B cell (primary cell): ENCODE measurements at regions not wholly inside any gene's neighbourhood (a gene's known extent, or its start where the extent isn't known, plus 50 kb on each side); places are given as distances from the start of the nearest gene placed in this dataset.

Source experiments
- ATAC-seq: fragments of 200-7000 bp; cut with Tn5 transposase; one replicate; pipeline ENCODE4 v1.10.0; 2021; ENCODE audit warnings: low read depth, mild to moderate bottlenecking, moderate number of reproducible peaks, moderate library complexity
- CTCF ChIA-PET: fragments of 350-600 bp; sonication (Branson Sonifier 250); formaldehyde crosslinking; loops from one replicate; lab custom pipeline; 2021; ENCODE audit warnings: antibody characterized with exemption, inconsistent platforms; lab: Charles Lee
- POLR2A ChIA-PET: fragments of 350-600 bp; sonication (Branson Sonifier 250); formaldehyde crosslinking; loops from one replicate; lab custom pipeline; 2021; ENCODE audit warnings: antibody characterized with exemption; lab: Charles Lee
- DNase-seq: peaks from one replicate; pipeline ENCODE4 v3.0.0; 2013
- H2AFZ ChIP-seq: 2 replicates; pipeline ENCODE4 v1.6.1; 2012; ENCODE audit warnings: mild to moderate bottlenecking, low read depth, low read length; ENCODE audit not compliant: insufficient read depth, poor library complexity, severe bottlenecking
- H3K27ac ChIP-seq, 2 donors: 1 replicate in 1 of 2; 2 replicates in 1 of 2; pipeline ENCODE4 v1.5.1; 2012 to 2013; ENCODE audit warnings: low read length in 2 of 2, mild to moderate bottlenecking in 2 of 2, moderate library complexity in 1 of 2
- H3K27me3 ChIP-seq, 4 experiments: fragments of 200-600 bp in 1 of 4; sonication (generic) in 1 of 4; replicated peaks in 1 of 4; 1 replicate in 2 of 4; 2 replicates in 2 of 4; pipeline versions ENCODE4 v1.6.1 to v1.7.0; 2013 to 2016; ENCODE audit warnings: low read length in 3 of 4, mild to moderate bottlenecking in 2 of 4, mixed read lengths in 1 of 4, moderate library complexity in 1 of 4; ENCODE audit not compliant: insufficient read depth in 4 of 4, control insufficient read depth in 3 of 4; ENCODE audit errors: control extremely low read depth in 1 of 4
- H3K36me3 ChIP-seq, 2 experiments: replicated peaks in 1 of 2; 1 replicate in 1 of 2; 2 replicates in 1 of 2; pipeline versions ENCODE4 v1.6.1 to v1.7.1; 2013; ENCODE audit warnings: low read length in 1 of 2; ENCODE audit not compliant: insufficient read depth in 2 of 2, control insufficient read depth in 1 of 2; ENCODE audit errors: control extremely low read depth in 1 of 2, extremely low read depth in 1 of 2
- H3K4me1 ChIP-seq, 2 donors: fragments of 200-600 bp in 1 of 2; sonication (generic) in 1 of 2; 1 replicate in 1 of 2; 2 replicates in 1 of 2; pipeline versions ENCODE4 v1.5.1 to v1.6.1; 2013 to 2017; ENCODE audit warnings: low read length in 2 of 2; ENCODE audit not compliant: control insufficient read depth in 2 of 2, insufficient read depth in 2 of 2
- H3K4me2 ChIP-seq: replicated peaks from 2 replicates; pipeline ENCODE3; 2012; ENCODE audit warnings: mild to moderate bottlenecking, low read depth, low read length; ENCODE audit not compliant: poor library complexity, severe bottlenecking
- H3K4me3 ChIP-seq, 5 experiments: fragments of 200-600 bp in 1 of 5; sonication (generic) in 1 of 5; 1 replicate in 3 of 5; 2 replicates in 2 of 5; pipeline versions ENCODE4 v1.5.1 to v1.7.0; 2011 to 2016; ENCODE audit warnings: low read length in 4 of 5, mild to moderate bottlenecking in 4 of 5, low read depth in 2 of 5, control low read depth in 1 of 5, moderate library complexity in 1 of 5; ENCODE audit not compliant: insufficient read depth in 1 of 5; ENCODE audit errors: control extremely low read depth in 1 of 5, extremely low read depth in 1 of 5
- H3K79me2 ChIP-seq: fragments of 200-600 bp; sonication (generic); one replicate; pipeline ENCODE4 v1.6.0; 2016; ENCODE audit warnings: low read length; ENCODE audit not compliant: control insufficient read depth, insufficient read depth
- H3K9ac ChIP-seq: fragments of 200-600 bp; sonication (generic); 2 replicates; pipeline ENCODE4 v1.6.1; 2017; ENCODE audit warnings: mild to moderate bottlenecking, low read length, moderate library complexity
- H3K9me3 ChIP-seq, 3 donors: one replicate each; pipeline versions ENCODE4 v1.6.1 to v1.7.1; 2013; ENCODE audit warnings: low read length in 2 of 3; ENCODE audit not compliant: control insufficient read depth in 2 of 3, insufficient read depth in 1 of 3; ENCODE audit errors: control extremely low read depth in 1 of 3
- H4K20me1 ChIP-seq: 2 replicates; pipeline ENCODE4 v1.6.0; 2012; ENCODE audit warnings: mild to moderate bottlenecking, low read length; ENCODE audit not compliant: insufficient read depth, control insufficient read depth, poor library complexity, severe bottlenecking
- H3K27ac Mint-ChIP-seq: one replicate; pipeline ENCODE4 v1.8.0; 2021; ENCODE audit warnings: mixed read lengths
- H3K27me3 Mint-ChIP-seq: one replicate; pipeline ENCODE4 v1.8.0; 2021; ENCODE audit warnings: mixed read lengths
- H3K4me1 Mint-ChIP-seq: one replicate; pipeline ENCODE4 v1.8.0; 2021; ENCODE audit warnings: mixed read lengths
- H3K4me3 Mint-ChIP-seq: one replicate; pipeline ENCODE4 v1.8.0; 2021; ENCODE audit warnings: mixed read lengths
- H3K9me3 Mint-ChIP-seq: one replicate; pipeline ENCODE4 v1.8.0; 2022; ENCODE audit warnings: mixed read lengths; ENCODE audit not compliant: insufficient read depth
- EZH2 ChIP-seq: IDR thresholded peaks from 2 replicates; pipeline ENCODE4 v1.6.1; 2012; ENCODE audit warnings: borderline replicate concordance, low read depth, mild to moderate bottlenecking, moderate library complexity, low read length; ENCODE audit not compliant: insufficient read depth, poor library complexity, severe bottlenecking
- WGBS: methylation state at CpG from one replicate; pipeline ENCODE4 v1.1.5; 2013; ENCODE audit warnings: missing lambda C conversion rate; ENCODE audit not compliant: insufficient coverage; 5-methylcytosine and 5-hydroxymethylcytosine counted together
- intact Hi-C: fragments of 100-400 bp; cut with micrococcal nuclease; formaldehyde crosslinking; loops from one replicate; pipeline ENCODE4 v1.10.0; 2022
- TF ChIP-seq, protein P1 (sequence below): fragments of 200-600 bp; IDR thresholded peaks from one replicate; pipeline ENCODE4 v1.8.0; 2022; ENCODE audit warnings: antibody characterized with exemption, mild to moderate bottlenecking

DNA sequence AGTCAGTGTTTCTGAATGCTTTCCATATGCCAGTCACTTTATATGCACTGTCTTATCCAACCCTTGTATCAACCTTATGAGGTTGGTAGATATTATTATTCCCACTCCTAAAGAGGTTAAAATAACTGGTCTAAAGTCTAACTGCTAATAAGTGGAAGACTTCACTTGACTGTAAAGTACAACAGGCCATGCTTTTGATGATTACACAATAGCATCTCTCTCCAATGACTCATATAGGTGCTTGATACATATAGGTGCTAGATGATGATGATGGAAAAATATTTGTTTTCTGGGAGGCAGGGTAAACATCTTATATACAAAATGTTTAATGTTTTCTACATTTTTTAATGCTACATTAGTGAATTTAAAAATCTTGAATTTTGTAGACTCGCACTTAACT is 75.9 kb upstream of the NR3C1 start:
- intact Hi-C loops, result no loop called here
- no peaks in the 10 kb centered on the region for H4K20me1 ChIP-seq
- H3K4me2 ChIP-seq, result no peak overlapping the region
- H2AFZ ChIP-seq, result no peak overlapping the region
- H3K4me3 Mint-ChIP-seq, result no peak overlapping the region
- TF ChIP-seq, protein P1, sequence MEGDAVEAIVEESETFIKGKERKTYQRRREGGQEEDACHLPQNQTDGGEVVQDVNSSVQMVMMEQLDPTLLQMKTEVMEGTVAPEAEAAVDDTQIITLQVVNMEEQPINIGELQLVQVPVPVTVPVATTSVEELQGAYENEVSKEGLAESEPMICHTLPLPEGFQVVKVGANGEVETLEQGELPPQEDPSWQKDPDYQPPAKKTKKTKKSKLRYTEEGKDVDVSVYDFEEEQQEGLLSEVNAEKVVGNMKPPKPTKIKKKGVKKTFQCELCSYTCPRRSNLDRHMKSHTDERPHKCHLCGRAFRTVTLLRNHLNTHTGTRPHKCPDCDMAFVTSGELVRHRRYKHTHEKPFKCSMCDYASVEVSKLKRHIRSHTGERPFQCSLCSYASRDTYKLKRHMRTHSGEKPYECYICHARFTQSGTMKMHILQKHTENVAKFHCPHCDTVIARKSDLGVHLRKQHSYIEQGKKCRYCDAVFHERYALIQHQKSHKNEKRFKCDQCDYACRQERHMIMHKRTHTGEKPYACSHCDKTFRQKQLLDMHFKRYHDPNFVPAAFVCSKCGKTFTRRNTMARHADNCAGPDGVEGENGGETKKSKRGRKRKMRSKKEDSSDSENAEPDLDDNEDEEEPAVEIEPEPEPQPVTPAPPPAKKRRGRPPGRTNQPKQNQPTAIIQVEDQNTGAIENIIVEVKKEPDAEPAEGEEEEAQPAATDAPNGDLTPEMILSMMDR, result no peak
- no peak for TF ChIP-seq EZH2
- WGBS, result no CpG with 5 or more reads among the region's 1 CpG
- H3K9ac ChIP-seq, result no peak overlapping the region
- CTCF ChIA-PET, result no interaction called here
- H3K27ac Mint-ChIP-seq, result no peak overlapping the region
- POLR2A ChIA-PET, result no interaction called here
- H3K4me1 ChIP-seq, result no peaks in the 10 kb centered on the region
- H3K27me3 Mint-ChIP-seq, result no peaks in the 10 kb centered on the region
- H3K79me2 ChIP-seq, result no peaks in the 10 kb centered on the region
- H3K36me3 ChIP-seq, result no peaks in the 10 kb centered on the region
- no peak for DNase-seq
- no peaks in the 10 kb centered on the region for H3K27me3 ChIP-seq
- no peaks in the 10 kb centered on the region for H3K9me3 ChIP-seq
- no peak for ATAC-seq
- H3K4me1 Mint-ChIP-seq, result no peaks in the 10 kb centered on the region
- no peaks in the 10 kb centered on the region for H3K9me3 Mint-ChIP-seq
- H3K27ac ChIP-seq, result no peak overlapping the region
- no peak overlapping the region for H3K4me3 ChIP-seq

DNA sequence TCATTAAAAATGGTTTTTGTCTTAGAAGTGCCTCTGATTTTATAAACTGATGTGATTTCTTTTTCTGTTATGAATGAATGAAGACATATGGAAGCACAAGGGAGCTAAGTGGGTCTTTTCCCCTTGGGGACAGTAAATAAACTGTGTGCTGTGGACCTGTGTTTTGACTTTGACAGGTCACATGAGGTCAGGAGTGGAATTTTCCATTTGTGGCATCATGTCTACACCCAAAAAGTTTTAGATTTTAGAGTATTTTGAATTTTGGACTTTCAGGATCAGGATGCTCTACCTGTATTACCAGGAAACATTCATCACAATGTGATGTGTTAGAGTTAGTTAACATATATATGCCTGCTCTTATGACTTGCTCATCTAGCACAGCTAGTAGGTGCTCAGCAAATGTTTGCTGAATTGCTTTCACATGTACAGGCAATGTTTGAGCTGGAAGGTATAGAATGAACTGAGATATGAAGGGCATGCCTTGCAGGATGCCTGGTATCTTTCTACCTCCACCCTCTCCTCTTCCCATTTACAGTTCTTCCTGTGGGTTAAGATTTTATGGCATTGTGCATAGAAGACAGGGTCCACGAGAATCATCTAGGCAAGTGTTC is 73.2 kb upstream of the NR3C1 start:
- TF ChIP-seq EZH2, result no peak
- TF ChIP-seq, protein P1, result no peak
- POLR2A ChIA-PET, result no interaction called here
- H3K9ac ChIP-seq, result no peak overlapping the region
- no peak overlapping the region for H3K27ac ChIP-seq
- H3K27me3 ChIP-seq, result no peaks in the 10 kb centered on the region
- H4K20me1 ChIP-seq, result no peaks in the 10 kb centered on the region
- H3K9me3 Mint-ChIP-seq, result no peaks in the 10 kb centered on the region
- intact Hi-C loops, result no loop called here
- no peaks in the 10 kb centered on the region for H3K9me3 ChIP-seq
- no CpG with 5 or more reads among the region's 1 CpG for WGBS
- H3K79me2 ChIP-seq, result no peaks in the 10 kb centered on the region
- no peaks in the 10 kb centered on the region for H3K36me3 ChIP-seq
- CTCF ChIA-PET, result no interaction called here
- ATAC-seq (no peak), DNase-seq (no peak)
- H3K4me2 ChIP-seq, result no peak overlapping the region
- H3K4me3 ChIP-seq, result no peak overlapping the region
- H3K4me1 ChIP-seq, result no peaks in the 10 kb centered on the region
- no peak overlapping the region for H3K4me3 Mint-ChIP-seq
- H3K27me3 Mint-ChIP-seq, result no peaks in the 10 kb centered on the region
- no peaks in the 10 kb centered on the region for H3K4me1 Mint-ChIP-seq
- no peak overlapping the region for H2AFZ ChIP-seq
- H3K27ac Mint-ChIP-seq, result no peak overlapping the region
